Germinal center (tissue), 1 donor: ENCODE measurements at regions not wholly inside any gene's neighbourhood (a gene's known extent, or its start where the extent isn't known, plus 50 kb on each side); places are given as distances from the start of the nearest gene placed in this dataset.
A peak's percentile ranks its signal among the peaks of the same experiment; 100 is the strongest.
"Not testable (repeated sequence)": the region's sequence is repeated elsewhere in the genome, so short reads cannot be mapped to it uniquely, and the experiment has no call there.

Source experiments
- DNase-seq: peaks from one replicate; pipeline ENCODE4 v3.0.0; 2012; ENCODE audit warnings: mixed read lengths, low spot score

DNA sequence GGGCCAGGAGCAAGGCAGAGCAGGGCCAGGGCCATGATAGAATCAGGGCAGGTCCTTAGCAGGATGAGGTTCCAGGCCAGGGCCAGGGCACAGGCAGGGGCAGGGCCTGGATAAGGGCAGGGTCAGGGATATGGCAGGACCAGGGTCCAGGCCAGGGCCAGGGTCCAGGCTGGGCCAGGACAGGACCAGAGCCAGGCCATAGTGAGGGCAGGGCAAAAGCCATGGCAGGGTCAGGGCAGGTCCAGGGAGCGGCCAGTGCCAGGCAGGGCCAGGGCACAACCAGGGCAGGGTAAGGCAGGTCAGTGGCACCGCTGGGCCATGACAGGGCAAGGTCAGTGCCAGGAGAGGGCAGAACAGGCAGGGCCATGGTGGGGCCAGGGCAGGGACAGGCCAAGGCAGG is 152.2 kb downstream of the LIPI start:
- DNase-seq, result no peak

DNA sequence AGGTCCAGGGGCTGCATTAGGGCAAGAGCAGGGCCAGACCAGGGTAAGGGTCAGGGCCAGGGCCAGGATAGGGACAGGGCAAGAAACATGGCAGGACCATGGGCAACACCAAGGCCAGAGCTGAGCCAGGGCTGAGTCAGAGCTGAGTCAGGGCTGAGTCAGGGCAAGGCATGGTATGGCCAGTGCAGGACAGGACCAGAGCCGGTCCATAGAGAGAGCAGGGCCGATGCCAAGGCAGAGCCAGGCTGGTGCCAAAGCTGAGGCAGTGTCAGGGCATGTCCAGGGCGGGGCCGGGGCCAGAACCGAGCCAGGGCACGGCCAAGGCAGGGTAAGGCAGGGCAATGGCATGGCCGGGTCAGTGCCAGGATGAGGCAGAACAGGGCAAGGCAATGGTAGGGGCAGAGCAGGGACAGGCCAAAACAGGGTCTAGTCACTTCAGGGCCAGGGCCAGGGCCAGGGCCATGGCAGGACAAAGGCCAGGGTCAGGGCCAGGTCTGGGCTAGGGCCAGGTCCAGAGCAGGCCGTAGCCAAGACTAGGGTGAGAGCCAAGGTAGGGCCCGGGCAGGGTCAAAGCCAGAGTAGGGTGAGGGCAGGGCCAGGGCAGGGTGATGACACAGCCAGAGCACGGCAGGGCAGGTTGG is 152.8 kb downstream of the LIPI start:
- DNase-seq, result not testable (repeated sequence)

DNA sequence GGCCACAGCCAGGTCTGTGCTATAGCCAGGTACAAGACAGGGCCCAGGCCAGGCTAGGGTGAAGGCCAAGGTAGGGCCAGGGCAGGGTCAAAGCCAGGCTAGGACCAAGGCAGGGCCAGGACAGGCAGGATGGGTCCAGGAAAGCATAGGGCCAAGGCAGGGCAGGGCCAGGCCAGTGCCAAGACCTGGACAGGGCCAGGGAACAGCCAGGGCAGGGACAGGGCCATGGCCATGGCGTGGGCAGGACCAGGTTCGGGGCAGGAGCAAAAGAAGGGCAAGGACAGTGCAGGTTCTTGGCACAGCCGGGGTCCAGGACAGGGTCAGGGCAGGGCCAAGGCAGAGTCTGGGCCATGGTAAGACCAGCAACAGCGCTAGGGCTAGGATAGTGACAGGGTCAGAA is 153.4 kb downstream of the LIPI start:
- no peak for DNase-seq

DNA sequence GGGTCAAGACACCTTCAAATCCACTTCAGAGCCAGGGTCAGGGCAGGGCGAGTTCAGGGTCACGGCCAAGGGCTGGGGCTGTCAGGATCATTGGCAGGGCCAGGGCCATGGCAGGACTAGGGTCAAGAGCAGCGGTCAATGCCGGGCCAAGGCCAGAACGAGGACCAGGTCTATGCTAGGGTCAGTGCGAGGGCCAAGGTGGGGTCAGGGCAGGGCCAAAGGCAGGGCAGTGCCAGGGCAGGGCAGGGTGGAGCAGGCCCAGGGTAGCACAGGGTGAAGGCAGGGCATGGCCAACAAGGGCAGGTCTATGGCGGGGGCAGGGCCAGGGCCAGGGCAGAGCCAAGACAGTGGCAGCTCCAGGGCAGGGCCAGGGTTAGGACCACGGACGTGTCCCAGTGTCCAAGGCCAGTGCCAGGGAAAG is 154.0 kb downstream of the LIPI start:
- no peak for DNase-seq

DNA sequence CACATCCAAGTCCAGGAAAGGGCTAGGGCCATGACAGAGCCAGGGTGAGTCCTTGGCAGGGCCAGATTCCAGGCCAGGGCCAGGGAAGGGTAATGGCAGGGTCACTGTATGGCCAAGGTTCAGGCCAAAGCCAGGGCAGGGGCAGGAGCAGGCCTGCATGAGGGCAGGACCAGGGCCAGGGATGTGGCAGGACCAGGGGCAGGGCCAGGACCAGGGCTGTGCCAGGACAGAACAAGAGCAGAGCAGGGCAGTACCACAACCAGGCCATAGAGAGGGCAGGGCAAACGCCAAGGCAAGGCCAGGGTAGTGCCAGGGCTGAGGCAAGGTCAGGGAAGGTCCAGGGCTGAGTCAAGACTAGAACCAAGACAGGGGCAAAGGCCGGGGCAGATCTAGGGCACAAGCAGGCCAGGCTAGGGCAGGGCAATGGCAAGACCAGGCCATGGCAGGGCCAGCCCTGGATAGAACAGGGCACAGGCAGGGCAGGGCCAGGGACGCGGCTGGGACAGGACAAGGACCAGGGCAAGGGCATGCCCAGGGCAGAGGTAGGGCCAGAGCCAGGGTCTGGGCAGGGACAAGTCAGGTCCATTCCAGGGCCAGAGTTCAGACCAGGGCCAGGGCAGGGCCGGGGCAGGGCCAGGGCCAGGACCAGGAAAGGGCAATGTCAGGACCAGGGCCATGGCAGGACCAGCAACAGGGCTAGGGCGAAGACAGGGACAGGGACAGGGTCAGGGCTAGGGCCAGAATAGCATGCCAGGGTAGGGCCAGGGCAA is 154.8 kb downstream of the LIPI start:
- not testable (repeated sequence) for DNase-seq

DNA sequence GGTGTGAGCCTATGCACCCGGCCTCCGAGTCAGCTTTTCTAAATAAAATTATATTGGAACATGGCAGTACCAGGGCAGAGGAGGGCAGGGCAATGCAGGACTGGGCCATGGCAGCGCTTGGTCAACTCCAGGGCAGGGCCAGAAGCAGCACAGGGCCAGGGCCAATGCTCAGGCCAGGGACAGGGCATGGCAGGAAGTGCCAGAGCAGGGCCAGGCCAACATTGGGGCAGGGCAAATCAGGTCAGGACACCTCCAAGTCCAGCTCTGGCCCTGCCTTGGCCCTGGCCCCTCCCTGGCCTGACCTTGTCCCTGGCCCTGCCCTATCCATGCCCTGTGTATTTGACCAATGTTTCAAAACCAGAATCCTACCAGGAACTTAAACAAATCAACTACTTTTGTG is 156.1 kb downstream of the LIPI start:
- DNase-seq, result no peak

DNA sequence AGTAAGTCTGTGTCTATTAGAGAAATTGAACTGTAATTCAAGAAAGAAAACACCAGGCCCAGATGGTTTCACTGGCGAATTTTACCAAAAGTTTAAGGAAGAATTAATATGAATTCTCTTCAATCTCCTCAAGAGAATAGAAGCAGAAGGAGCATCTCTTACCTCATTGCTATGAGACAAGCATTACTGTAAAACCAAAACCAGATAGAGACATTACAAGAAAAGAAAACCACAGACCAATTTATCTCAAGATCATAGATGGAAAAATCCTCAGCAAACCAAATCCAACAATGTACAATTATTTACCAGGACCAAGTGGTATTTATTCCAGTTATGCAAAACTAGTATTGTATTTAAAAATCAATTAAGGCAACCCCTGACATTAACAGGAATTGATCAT is 160.6 kb downstream of the LIPI start:
- no peak for DNase-seq

DNA sequence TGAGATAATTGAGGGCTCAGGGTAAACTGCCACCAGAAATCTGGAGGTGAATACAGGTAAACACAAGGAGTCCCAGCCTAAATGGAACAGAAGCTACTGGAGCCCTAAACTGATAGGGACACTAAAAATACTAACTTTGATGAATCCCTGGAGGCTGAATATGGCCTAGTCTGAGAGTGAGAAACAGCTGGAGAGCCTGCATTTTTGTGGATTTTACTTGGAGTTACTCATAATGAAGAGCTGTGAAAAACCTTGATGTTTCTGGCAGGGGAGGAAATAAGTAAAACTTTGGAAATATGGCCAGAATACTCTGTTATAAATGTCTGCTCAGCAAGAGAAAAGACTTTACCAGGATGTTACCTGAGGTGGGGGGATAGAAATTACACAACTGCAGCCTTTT is 164.4 kb downstream of the LIPI start:
- no peak for DNase-seq

DNA sequence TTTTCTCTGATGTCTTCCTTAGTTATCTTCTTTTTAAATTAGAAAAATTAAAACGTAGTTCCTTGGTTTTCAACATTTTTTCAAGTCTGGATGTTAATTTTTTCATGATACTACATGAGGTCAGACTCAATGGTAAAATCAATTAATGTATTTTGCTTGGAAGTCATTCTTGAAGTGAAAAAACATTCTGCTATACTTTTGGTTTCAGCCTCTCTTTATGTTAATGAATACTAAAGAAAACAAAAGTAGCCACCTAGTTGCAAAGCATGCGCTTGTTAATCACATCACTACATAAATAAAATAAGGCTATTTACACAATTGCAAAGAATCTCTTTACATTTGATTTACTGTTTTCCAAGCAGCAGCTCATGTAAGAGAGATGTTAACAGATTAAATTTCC is 170.4 kb downstream of the LIPI start:
- no peak for DNase-seq

DNA sequence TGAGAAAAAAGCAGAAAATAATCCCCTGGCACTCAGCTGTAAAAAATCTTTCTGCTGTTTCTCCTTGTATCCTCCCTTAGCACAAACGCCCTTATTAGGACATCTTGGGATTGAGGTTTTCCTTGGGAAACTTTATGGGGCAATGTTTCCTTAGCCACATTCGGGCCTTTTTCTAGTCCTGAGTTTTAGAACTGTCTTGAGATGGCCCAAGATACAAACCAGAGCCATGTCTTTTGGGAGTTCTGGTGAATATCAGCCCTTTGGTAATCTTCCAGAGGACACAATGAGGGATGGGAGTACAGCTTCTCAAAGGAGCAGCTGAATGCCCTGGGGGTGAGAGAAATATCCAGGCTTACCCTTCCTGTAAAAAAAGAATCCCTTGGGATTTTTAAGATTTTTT is 182.1 kb downstream of the LIPI start:
- not testable (repeated sequence) for DNase-seq

DNA sequence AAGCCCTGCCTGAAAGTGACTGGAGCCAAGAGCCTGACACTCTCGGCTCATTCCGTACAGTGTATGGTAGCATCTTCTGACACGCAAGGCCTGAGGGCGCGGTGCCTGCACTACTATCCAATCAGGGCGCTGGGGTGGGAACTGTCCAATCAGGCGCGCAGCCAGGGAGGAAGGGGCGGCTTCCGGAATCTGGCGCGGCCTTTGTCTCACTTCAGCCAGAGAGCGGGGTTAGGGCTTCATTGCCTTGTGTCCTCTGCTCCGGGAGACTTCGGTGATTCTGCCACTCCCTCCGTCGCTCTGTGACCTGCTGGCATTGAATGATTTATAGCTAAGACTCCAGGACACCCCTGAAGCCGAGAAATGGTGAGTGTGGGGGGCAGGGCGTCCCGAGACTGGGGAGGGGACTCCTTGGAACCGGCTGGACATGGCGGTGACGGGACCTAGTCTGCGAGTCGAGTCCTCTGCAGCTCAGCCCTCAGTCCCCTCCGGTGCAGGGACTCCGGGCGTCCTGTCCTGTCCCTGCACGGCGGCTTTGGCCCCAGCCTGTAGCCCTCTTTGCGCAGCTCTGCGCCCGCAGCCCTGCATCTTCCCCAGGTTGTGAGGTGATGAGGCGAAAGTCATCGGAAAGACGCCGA is 183.4 kb downstream of the LIPI start:
- peak; percentile 82 for DNase-seq

DNA sequence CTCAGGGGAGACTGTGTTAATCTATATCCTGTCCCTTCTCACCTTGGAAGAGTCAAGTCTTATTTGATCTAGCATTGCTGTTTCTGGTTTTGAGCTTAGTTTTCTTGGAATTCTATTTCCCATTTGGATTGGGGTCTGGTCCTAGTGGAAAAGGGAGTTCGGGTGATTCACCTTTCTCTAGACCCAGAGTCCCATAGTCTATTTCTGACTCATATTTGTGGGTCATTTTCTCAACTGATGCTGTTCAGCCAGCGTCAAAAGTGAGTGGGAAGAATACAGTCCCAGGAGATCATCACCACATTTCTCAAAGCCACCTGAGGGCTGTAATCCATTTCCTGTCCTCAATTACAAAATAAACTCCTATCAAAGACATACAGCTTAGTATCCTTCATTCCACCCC is 190.6 kb downstream of the LIPI start:
- DNase-seq, result not testable (repeated sequence)

DNA sequence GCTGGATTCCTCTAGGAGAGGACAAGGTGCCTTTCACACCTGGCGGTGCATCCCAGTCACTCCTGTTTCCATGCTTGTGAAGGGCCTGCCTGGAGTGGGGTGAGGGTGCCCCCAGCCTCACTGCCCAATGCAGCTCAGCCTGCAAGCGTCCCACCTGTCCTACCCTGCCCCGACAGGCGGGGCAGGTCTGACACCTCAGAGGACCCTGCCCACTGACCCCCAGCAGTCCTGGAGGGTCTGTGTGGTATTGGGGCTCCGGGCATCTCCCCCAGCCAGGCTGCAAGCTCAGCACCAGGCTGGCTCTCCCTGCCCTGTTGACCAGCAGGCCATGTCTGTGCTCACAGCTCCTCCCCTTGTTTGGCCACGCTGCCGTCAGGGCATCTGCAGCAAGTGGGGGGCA is 194.9 kb downstream of the LIPI start:
- DNase-seq, result not testable (repeated sequence)

DNA sequence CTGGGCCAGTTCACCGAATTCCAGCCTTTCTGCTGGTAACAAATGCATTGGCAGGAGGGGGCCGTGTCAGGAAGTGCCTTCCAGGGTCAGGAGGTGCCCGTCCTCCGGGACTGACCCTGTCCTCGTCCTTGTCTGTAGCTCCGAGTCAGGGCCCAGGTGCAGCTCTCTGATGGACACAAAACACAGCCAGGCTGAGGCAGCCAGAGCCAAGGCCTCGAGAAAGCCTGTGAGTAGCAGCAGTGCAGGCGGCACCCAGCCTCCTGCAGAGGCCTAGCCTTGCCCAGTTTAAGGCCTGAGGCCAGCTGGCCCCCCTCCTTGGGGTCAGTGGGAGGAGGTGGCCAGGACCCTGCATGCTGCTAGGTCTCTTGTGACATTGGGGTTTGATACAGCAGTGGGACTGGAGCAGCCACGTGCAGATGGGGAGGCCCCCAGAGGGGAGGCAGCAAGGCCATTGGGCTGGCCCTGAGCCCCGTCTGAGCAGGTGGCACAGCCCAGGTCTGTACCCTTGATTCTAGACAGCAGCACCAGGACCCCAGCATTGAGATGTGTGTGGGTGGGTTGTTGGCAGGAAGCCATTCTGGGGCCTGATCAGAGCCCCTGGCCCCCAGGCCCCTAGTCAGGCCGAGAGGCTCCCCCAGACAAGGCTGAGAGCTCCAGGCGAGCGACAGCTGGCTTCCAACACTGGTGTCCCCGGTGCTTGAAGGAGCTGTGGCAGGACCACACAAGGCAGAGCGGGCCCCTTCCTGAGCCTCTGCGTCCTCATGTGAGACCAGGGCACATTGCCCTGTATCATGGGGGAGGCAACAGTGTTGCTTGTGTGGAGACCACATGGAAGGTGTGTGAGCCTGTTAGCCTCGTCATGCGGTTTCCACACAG is 196.9 kb downstream of the LIPI start:
- DNase-seq, result not testable (repeated sequence)

DNA sequence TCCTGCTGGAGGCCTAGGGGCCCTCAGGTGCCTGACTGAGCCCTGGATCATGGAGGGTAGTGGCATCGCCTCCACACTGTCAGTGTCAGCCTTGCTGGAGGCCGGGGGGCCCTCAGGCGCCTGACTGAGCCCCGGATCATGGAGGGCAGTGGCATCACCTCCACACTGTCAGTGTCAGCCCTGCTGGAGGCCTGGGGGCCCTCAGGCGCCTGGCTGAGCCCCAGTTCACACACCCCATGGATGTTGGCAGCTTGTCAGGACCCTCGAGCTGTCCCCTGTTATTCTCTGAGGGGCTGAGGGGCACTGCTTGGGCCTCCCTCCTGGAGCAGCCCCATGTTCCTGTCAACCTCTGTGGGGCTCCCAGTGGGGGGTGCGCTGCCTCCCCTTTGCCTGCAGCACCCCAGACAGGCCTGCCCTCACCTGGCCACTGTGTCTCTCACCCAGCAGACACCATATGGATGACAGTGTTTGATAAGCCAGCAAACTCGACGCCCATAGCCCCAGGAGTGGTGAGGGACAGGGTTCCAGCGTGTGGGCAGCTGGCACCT is 197.6 kb downstream of the LIPI start:
- DNase-seq, result no peak

DNA sequence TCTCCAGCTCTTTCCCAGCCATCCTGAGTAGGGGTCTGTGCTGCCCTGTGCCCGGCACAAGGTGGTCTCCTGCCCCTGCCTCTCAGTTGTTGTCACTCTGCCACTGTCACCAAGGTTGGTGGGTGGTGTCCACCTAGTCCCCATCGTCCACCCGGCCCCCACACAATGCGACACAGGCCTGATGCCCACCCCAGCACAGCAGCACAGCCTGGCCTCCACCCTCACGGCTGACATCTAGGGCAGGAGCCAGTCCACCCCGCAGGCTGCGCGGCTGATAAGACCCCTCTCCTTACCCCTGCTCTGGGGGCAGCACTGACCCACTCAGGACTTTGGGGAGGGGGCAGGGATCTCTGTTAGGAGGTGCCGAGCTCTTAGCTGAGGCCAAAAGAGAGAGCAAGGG is 198.3 kb downstream of the LIPI start:
- DNase-seq, result no peak

DNA sequence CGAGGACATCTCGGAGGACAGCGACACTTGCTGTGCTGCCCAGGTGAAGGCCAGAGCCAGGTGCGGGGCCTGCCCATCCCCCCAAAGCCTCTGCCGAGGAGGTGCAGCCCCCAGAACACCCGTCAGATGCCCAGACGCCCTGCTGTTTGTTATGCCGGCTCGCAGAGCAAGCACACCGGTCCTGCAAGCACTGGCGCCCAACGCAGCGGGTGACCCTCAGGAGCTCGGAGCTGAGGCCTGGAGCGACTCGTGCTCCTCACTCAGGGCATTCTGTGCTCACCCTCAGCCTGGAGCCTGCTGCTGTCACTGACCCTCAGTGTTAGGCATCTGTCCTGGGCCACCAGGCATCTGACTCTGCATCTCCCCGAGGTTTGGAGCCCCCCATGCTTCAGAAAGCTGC is 199.0 kb downstream of the LIPI start:
- not testable (repeated sequence) for DNase-seq

DNA sequence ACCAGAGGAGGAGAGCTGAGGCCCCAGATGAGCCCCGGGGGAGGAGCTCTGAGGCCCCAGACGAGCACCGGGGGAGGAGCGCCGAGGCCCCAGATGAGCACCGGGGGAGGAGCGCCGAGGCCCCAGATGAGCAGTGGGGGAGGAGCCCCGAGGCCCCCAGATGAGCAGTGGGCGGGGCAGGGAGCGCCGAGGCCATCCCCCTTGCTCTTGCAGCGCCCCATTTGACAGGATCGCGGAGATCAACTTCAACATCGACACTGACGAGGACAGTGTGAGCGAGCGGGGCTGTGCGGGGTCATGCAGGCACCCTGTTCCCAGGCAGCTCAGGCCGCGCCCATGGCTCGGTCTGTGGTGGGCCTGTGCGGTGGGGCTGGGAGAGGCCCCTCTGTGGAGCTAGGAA is 199.6 kb downstream of the LIPI start:
- DNase-seq, result not testable (repeated sequence)

DNA sequence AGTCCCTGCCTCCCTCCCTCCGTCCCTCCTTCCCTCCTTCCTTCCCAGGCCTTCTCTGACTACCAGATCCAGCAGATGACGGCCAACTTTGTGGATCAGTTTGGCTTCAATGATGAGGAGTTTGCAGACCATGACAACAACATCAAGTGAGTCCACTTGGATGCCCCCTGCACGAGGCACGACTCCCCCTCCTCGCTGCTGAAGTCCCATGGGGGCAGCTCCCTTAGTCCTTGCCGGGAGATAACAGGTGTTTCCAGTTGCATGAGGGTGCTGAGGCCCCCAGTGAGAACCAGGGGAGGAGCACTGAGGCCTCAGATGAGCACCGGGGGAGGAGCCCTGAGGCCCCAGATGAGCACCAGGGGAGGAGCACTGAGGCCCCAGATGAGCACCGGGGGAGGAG is 200.0 kb downstream of the LIPI start:
- no peak for DNase-seq

DNA sequence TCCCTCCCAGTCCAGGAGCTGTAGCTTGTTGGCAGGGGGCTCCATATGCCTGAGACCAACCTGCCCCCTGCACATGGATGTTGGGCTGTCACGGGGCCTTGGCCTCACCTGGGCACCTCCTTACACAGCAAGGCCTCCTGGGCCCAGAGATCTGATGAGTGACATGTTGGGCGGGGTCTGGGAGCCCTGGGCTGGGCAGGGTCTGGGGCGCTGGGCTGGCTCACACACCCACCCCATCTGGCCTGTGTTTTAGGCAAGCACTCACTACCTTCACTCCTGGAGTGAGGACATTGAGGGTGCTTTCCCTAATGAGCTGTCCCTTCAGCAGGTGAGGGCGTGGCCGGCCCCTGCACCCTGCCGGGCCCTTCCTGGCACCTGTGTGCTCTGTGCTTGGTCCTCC is 200.8 kb downstream of the LIPI start:
- DNase-seq, result not testable (repeated sequence)

DNA sequence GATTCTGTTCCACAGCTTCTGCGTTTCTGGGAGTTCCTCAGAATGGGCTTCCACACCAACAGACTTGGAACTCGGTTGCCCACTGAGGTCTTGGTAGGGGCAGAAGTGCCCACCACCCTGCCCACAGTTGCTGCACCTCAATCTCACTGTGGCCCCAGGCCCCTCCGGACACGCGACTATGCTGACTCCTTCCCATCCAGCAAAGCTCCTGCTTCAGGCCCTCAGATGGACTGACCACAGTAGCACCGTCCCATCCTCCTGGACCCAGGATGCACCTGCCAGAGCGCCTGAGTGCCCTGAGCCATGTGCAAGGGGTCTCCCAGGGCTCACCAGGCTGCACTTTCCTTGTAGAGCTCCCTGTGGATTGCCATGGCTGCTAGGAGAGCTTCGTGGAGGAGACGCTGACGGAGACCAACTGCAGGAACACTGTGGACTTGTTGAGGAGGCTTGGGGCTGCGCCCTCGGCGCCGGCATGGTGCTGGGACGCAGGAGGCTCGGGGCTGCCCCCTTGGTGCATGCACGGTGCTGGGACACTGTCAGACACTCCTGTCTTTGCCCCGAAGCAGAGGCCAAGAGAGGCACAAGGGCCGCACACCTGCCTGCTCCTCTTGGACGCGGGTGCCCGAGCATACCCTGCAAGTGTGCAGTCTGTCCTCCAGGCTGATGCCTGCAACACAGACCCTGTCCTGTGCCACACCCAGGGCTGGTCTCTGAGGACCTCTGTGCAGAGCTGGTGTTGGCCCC is 201.3 kb downstream of the LIPI start:
- not testable (repeated sequence) for DNase-seq
